Esophagus squamous epithelium (tissue), 4 donors: ENCODE measurements at regions not wholly inside any gene's neighbourhood (a gene's known extent, or its start where the extent isn't known, plus 50 kb on each side); places are given as distances from the start of the nearest gene placed in this dataset.

Experiments used
- CTCF ChIP-seq, 6 experiments: fragments of 450-650 bp in 4 of 6; fragments of 200-600 bp in 2 of 6; sonication (generic) in 2 of 6; IDR thresholded peaks; one replicate each; pipeline ENCODE4 v1.5.1; 2016 to 2019; ENCODE audit warnings: antibody characterized with exemption in 6 of 6, mild to moderate bottlenecking in 4 of 6, moderate library complexity in 4 of 6
- POLR2A ChIP-seq, 4 donors: fragments of 450-650 bp; IDR thresholded peaks; one replicate each; pipeline ENCODE4 v1.6.1; 2017; ENCODE audit warnings: antibody characterized with exemption in 4 of 4, mild to moderate bottlenecking in 4 of 4, moderate library complexity in 3 of 4

- TF ChIP-seq CTCF (IDR thresholded peaks at IDR 0.05) (no peak), POLR2A (IDR thresholded peaks at IDR 0.05) (no peak)
Measured at GRCh38 chr6:163655217-163656121, 241.0 kb downstream of the QKI start.
